ENCODE measurements at regions not wholly inside any gene's neighbourhood (a gene's known extent, or its start where the extent isn't known, plus 50 kb on each side); places are given as distances from the start of the nearest gene placed in this dataset.

DNA sequence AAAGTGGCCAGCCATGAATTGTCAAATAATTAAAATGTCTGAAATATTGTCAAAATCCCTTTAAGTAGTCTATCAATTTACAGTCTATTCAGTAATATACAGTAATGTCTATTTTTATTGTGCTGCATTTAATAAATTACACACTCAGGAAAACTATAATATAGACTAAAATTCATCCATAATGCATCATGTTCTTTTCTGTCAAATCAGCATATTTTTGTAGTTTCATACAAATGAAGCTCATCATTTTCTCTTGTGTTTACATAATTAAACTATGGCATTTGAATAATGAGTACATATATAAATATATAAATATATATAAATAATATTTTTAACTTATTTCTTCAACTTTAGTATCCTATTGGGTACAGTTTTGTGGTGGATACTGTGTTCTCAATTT is 868.7 kb upstream of the CHORDC1 start:
- TF ChIP-seq, protein P1, sequence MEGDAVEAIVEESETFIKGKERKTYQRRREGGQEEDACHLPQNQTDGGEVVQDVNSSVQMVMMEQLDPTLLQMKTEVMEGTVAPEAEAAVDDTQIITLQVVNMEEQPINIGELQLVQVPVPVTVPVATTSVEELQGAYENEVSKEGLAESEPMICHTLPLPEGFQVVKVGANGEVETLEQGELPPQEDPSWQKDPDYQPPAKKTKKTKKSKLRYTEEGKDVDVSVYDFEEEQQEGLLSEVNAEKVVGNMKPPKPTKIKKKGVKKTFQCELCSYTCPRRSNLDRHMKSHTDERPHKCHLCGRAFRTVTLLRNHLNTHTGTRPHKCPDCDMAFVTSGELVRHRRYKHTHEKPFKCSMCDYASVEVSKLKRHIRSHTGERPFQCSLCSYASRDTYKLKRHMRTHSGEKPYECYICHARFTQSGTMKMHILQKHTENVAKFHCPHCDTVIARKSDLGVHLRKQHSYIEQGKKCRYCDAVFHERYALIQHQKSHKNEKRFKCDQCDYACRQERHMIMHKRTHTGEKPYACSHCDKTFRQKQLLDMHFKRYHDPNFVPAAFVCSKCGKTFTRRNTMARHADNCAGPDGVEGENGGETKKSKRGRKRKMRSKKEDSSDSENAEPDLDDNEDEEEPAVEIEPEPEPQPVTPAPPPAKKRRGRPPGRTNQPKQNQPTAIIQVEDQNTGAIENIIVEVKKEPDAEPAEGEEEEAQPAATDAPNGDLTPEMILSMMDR (IDR thresholded peaks at IDR 0.05): no peak
- TF ChIP-seq POLR2A (IDR thresholded peaks at IDR 0.05): no peak
